Coronary artery (tissue), 2 donors: ENCODE measurements at regions not wholly inside any gene's neighbourhood (a gene's known extent, or its start where the extent isn't known, plus 50 kb on each side); places are given as distances from the start of the nearest gene placed in this dataset.

ENCODE experiments used
- DNase-seq: peaks from one replicate; pipeline ENCODE4 v3.0.0-alpha.2; 2017; ENCODE audit warnings: low spot score
- H3K27ac ChIP-seq, 2 donors: fragments of 200-600 bp; sonication (generic); one replicate each; pipeline ENCODE4 v1.5.1; 2016 to 2019
- H3K4me3 ChIP-seq: fragments of 200-600 bp; sonication (generic); 2 replicates; pipeline ENCODE4 v1.5.1; 2016; ENCODE audit warnings: mild to moderate bottlenecking, moderate library complexity
- TF ChIP-seq, protein P1 (sequence below): fragments of 200-600 bp; sonication (generic); IDR thresholded peaks from one replicate; pipeline ENCODE4 v1.5.1; 2019; ENCODE audit warnings: antibody characterized with exemption

- Histone ChIP-seq H3K4me3 (no peak overlapping the region), H3K27ac (no peak overlapping the region)
- DNase-seq, result no peak
- TF ChIP-seq, protein P1, sequence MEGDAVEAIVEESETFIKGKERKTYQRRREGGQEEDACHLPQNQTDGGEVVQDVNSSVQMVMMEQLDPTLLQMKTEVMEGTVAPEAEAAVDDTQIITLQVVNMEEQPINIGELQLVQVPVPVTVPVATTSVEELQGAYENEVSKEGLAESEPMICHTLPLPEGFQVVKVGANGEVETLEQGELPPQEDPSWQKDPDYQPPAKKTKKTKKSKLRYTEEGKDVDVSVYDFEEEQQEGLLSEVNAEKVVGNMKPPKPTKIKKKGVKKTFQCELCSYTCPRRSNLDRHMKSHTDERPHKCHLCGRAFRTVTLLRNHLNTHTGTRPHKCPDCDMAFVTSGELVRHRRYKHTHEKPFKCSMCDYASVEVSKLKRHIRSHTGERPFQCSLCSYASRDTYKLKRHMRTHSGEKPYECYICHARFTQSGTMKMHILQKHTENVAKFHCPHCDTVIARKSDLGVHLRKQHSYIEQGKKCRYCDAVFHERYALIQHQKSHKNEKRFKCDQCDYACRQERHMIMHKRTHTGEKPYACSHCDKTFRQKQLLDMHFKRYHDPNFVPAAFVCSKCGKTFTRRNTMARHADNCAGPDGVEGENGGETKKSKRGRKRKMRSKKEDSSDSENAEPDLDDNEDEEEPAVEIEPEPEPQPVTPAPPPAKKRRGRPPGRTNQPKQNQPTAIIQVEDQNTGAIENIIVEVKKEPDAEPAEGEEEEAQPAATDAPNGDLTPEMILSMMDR, result no peak
Measured at GRCh38 chr15:94561036-94561689, 329.8 kb downstream of the MCTP2 start.

DNA sequence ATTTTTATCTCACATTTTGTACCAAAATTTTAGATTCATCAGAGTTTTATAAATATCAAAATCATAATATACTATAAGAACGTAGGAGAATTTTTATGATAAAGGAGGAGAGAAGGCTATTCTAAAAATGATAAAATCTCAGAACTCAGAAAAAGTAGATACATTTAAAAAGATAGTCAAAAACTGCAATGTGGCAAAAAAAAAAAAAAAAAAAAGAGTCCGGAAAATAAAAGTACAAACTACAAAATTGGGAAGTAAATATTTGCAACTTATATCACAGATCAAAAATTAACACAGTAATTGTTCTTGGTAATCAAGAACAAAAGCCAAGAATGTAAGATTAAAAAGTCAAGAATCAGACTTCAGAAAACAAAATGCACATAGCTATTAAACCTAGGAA, 332.1 kb downstream of the MCTP2 start:
- TF ChIP-seq, protein P1, result no peak
- no peak for DNase-seq
- H3K27ac ChIP-seq, result no peak overlapping the region
- no peak overlapping the region for H3K4me3 ChIP-seq

- H3K4me3 ChIP-seq, result no peak overlapping the region
- TF ChIP-seq, protein P1, result peak; percentile 28
- no peak for DNase-seq
- no peak overlapping the region for H3K27ac ChIP-seq
Measured at GRCh38 chr15:94576889-94577533, 345.6 kb downstream of the MCTP2 start.

GRCh38 chr15:94579286-94579685, 347.9 kb downstream of the MCTP2 start:
- no peak for DNase-seq
- Histone ChIP-seq H3K4me3 (no peak overlapping the region), H3K27ac (no peak overlapping the region)
- TF ChIP-seq, protein P1, result no peak

GRCh38 chr15:94580211-94580885, 349.0 kb downstream of the MCTP2 start:
- Histone ChIP-seq H3K4me3 (no peak overlapping the region), H3K27ac (no peak overlapping the region)
- no peak for DNase-seq
- TF ChIP-seq, protein P1, result no peak

DNA sequence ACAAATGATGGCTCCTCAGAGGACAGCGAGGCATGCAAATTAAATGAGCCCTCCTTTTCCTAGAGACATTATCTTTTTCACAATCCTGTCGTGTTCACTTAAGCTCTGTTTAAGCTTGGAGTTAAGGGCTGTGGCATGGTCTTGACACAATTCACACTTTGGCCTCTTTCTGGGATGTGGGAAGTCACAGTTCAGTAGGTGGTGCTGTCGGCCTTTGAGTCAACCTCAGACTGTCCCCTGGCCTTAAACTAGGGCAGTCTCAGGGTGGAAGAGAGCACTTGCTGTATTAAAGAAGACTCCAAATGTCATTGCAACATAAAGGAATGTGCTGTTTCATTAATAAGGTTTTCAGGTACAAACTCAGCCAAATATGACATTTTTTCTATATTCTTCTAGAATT, 351.0 kb downstream of the MCTP2 start:
- DNase-seq, result no peak
- H3K27ac ChIP-seq, result no peak overlapping the region
- TF ChIP-seq, protein P1, result no peak
- H3K4me3 ChIP-seq, result no peak overlapping the region
